SK-N-SH treated with all-trans-retinoic acid at 6 μM for 48 hours (cell line): ENCODE measurements at regions not wholly inside any gene's neighbourhood (a gene's known extent, or its start where the extent isn't known, plus 50 kb on each side); places are given as distances from the start of the nearest gene placed in this dataset.

Experiments
- ARNTL ChIP-seq: fragments of 450-650 bp; formaldehyde crosslinking; IDR thresholded peaks from 2 replicates; pipeline ENCODE4 v1.5.0; 2020; ENCODE audit warnings: low read depth, mild to moderate bottlenecking, moderate library complexity, borderline replicate concordance
- BACH2 ChIP-seq: fragments of 250-450 bp; sonication (Bioruptor Pico); IDR thresholded peaks from 2 replicates; pipeline ENCODE4 v1.9.0; 2021; ENCODE audit warnings: mild to moderate bottlenecking, borderline replicate concordance
- CREB5 ChIP-seq: fragments of 250-450 bp; sonication (Bioruptor Pico); IDR thresholded peaks from 2 replicates; pipeline ENCODE4 v1.5.1; 2020; ENCODE audit warnings: low read depth, mild to moderate bottlenecking, moderate library complexity
- CSRNP3 ChIP-seq: fragments of 250-450 bp; sonication (Bioruptor Pico); IDR thresholded peaks from 2 replicates; pipeline ENCODE4 v1.5.1; 2021; ENCODE audit warnings: mild to moderate bottlenecking, moderate library complexity
- ESRRG ChIP-seq: fragments of 250-450 bp; sonication (Bioruptor Pico); IDR thresholded peaks from 2 replicates; pipeline ENCODE4 v1.6.1; 2021; ENCODE audit warnings: mild to moderate bottlenecking
- OSR1 ChIP-seq: fragments of 250-450 bp; sonication (Bioruptor Pico); IDR thresholded peaks from 2 replicates; pipeline ENCODE4 v1.8.0; 2022; ENCODE audit warnings: moderate library complexity, mild to moderate bottlenecking, inconsistent platforms
- PATZ1 ChIP-seq: fragments of 250-450 bp; sonication (Bioruptor Pico); IDR thresholded peaks from 2 replicates; pipeline ENCODE4 v1.8.0; 2020; ENCODE audit warnings: mild to moderate bottlenecking, moderate library complexity, borderline replicate concordance
- SNAI2 ChIP-seq: fragments of 250-450 bp; sonication (Bioruptor Pico); IDR thresholded peaks from 2 replicates; pipeline ENCODE4 v1.5.0; 2020; ENCODE audit warnings: mild to moderate bottlenecking, moderate library complexity
- ZNF565 ChIP-seq: fragments of 450-650 bp; formaldehyde crosslinking; conservative IDR thresholded peaks from 2 replicates; pipeline ENCODE4 v1.5.0; 2020; ENCODE audit warnings: low read depth, mild to moderate bottlenecking, moderate library complexity

- no peak for TF ChIP-seq OSR1
- TF ChIP-seq CSRNP3 = no peak
- no peak for TF ChIP-seq SNAI2
- TF ChIP-seq ESRRG (CRISPR knock-in tag) = no peak
- TF ChIP-seq ZNF565 = no peak
- TF ChIP-seq PATZ1 = no peak
- no peak for TF ChIP-seq BACH2 (CRISPR knock-in tag)
- TF ChIP-seq CREB5 (CRISPR knock-in tag) = no peak
- no peak for TF ChIP-seq ARNTL (CRISPR knock-in tag)
Observed at GRCh38 chr16:54748611-54749190, 182.0 kb upstream of the IRX5 start.
